ENCODE measurements at regions not wholly inside any gene's neighbourhood (a gene's known extent, or its start where the extent isn't known, plus 50 kb on each side); places are given as distances from the start of the nearest gene placed in this dataset.

DNA sequence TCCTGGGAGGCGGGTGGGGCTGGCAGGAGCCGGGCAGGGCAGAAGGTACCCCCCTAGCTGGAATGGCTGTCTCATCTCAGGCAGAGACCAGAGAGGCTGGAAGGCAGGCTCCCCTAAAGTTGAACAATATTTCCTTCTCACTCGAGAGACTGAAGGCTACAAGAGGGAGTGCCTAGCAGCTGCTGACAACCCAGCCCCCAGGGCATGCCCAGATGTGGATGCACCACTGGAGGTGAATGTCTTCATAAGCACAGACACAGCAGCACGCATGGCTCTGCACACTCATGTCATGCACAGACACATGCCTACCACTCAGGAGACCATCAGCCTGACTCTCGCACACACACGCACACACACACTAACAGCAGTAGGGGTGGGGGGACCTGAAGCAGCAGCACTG is 179.0 kb downstream of the CCT6B start:
- ATAC-seq (ENCODE audit: poor library complexity) (no peak), DNase-seq (no peak)
- intact Hi-C loops (cut with DNase I), result no loop called here

DNA sequence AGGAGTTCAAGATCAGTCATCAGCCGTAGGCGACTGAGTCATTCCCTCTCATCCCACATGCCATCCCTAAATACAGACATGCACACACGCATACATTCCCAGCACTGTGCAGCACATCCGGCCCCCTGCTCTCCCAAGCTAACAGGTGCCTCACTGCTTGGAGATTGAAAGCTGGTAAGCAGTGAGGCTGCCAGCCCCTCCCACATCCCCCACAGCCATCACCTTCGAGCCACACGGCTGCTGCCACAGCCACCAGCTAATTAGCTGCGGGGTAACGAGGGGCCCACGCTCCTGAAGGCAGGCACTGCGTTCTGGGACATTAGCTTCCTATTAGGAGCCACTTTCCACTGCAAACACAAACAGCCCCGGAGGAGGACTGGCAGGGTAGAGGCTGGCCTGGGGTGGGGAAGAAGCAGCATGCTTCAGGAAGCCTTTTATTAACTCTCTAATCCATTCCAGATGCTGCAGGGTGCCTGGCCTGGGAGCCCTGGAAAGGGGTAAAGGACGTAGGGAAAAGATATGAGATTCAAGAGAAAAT is 179.6 kb downstream of the CCT6B start:
- intact Hi-C loops (cut with DNase I), result no loop called here
- ATAC-seq (ENCODE audit: poor library complexity), result no peak
- DNase-seq, result no peak

DNA sequence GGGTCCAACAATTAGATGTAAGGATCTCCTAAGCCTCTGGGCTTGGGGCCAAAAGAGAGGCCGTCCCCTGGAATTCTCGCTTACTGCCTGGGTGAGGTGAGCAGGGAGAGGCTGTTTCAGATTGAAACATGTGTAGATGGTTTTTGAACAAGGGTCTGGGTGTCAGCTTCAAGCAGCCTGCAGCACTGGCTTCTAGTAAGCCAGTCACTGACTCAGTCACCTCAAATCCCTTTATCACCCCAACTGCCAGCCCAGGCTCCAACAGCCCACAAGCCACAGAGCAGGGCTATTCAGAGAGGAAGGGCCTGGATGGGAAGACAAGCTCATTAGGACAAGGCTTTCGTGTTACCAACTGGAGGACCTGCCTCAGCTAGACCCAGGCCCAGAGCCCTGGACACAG is 180.2 kb downstream of the CCT6B start:
- ATAC-seq (ENCODE audit: poor library complexity), result no peak
- intact Hi-C loops (cut with DNase I), result no loop called here
- no peak for DNase-seq

DNA sequence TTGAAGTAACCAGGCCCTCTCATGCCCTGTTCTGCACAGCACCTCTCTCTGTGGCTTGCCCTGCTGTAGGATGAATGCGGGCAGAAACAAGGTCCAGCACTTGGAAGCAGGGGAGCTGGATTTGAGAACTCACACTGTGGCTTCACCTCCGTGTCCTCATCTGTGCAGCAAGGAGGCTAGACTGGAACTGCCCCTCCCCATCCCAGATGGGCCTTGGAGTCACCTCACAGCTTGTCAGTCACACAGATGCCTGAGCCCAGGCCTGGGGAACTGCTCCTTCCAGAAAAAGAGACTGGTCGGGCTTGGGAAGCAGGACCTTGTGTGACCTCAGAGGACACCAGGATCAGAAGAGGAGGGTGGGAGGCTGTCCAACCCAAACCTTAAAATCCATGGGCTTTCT is 180.8 kb downstream of the CCT6B start:
- no peak for ATAC-seq (ENCODE audit: poor library complexity)
- intact Hi-C loops (cut with DNase I), result no loop called here
- no peak for DNase-seq

DNA sequence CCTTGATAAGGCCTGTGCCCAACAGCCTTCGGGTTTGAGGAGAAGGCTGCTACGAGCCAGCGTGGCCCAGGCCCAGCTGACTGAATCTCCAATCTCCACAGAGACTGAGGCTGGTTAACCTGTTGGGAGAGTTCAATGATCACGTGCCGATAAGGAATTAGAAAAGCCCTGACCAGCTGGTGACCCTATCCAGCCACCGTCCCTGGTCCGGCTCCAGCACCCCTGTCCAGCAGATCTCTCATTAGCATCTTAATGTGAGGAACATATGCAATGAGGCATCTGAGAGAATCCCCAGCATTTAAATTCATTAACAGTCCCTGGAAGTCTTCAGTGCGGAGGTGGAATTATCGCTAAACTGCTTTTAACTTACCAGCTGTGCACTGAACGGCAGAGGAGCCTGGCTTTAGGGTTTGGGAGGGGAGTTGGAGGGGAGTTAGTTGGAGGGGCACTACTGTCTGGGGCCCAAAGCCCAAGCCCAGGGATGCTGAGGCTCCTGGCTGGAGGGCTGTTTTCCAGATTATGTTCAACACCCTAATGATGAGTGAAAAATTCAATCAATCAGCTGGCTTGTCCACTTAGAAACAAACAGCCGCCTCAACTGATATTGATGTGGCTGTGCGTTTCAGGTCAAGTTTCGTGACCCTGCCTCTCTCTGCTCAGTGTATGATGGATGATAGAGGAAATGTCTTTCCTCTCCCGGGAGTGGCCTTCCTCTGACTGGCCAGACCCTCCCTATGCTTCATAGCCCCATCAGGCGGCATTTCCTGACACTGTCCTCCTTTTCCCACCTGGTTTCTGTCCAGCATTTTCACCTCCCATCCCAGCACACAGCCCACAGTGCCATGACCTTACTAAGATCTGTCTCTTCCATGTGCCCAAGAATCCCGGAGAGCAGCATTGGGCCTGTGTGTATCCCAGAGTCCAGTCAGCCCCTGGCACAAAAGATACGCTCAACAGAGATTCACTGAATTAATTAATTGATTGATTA is 184.5 kb downstream of the CCT6B start:
- DNase-seq, result no peak
- intact Hi-C loops (cut with DNase I), result no loop called here
- no peak for ATAC-seq (ENCODE audit: poor library complexity)

DNA sequence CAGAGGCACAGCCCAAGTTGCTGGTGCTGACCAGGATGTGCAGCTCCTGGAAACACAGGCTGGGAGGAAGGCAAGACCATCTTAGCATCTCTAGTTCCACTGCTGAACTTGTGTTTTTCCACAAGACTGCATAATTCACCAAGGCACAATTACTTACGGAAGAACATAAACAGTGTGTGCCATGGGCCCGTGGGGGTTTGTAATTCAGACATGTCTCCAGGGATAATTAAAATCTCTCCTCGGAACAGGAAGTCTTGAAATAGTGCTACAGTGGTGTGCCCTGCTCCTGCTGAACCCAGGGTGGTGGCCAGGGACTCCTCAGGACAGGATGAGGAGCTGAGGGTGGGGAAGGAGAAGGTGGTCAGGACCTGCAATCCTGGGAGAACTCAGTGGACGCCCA is 188.2 kb downstream of the CCT6B start:
- intact Hi-C loops (cut with DNase I), result no loop called here

DNA sequence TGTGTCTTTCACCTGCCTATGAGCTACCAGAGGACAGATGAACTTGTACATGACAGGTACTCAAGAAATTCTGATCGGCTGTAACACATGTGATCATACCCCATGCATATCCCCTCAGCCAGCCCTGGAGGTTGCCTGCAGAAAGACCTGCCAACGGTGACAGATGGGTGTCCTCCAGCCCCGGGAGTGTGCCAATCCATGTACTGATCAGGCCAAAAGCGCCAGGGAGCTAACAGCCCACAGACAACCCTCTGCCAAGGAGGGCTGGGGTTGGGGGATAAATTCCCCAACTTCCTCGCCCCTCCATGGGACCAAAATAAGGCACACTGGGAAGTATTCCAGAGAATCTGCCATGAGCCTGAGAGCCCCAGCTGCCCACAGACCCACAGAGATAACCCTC is 189.4 kb downstream of the CCT6B start:
- intact Hi-C loops (cut with DNase I), result no loop called here

More for the DNA sequence above, 188.2 kb downstream of the CCT6B start:
- DNase-seq, result no peak
- no peak for ATAC-seq (ENCODE audit: poor library complexity)

DNA sequence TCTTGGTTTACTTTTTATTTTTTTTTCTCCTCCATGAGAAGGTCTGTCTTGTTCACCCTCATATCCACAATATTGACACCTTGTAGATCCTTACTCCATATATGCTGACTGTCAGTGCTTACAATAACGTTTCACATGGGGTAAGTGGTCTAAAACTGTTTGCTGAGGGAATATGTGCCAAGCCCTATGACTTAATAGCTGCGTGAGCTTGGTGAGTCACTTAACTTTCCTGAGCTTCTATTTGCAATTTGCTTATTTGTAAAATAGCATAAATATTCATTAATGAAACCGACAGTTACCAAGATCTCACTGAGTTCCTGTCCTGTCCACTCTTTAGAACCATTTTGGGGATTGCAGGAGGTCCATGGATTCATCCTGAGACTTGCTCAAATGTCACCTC is 190.7 kb downstream of the CCT6B start:
- no peak for DNase-seq
- intact Hi-C loops (cut with DNase I), result no loop called here
- no peak for ATAC-seq (ENCODE audit: poor library complexity)

More for the DNA sequence above, 189.4 kb downstream of the CCT6B start:
- DNase-seq (no peak), ATAC-seq (ENCODE audit: poor library complexity) (no peak)

DNA sequence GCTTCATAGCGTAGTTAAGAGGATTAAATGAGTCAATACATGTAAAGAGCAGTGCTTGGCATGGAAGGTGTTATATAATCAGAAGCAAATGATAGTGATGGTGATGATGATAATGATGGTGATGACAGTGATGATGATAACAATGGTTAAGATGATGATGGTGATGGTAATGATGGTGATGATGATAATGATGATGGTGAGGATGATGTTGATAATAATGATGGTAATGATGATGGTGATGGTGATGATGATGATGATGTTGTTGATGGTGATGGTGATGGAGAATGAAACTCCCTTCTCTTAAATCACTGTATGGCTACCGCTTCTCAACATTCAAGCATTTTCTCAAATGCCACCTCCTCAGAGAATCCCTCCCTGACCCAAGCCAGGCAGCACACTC is 190.5 kb downstream of the TMEM132E start:
- DNase-seq, result no peak
- ATAC-seq (ENCODE audit: poor library complexity), result no peak
- intact Hi-C loops (cut with DNase I), result no loop called here

DNA sequence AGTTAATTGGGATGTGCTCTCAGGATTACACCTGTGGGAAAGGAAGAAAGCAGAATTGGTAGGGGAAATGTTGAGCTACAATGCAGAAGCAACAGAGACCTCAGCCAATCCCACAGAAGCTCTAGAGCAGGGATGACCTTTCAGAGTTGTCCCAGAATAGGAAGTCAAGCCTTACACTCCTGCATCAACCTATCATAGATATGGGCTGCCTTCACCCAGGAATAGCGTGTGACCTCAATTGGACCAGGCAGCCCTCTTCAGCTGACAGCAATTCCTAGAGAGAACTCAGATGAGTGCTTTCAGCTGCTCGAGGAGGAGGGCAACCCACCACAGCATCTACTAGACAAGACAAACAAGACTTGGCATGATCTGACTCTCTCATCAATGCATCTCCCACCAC is 189.7 kb downstream of the TMEM132E start:
- DNase-seq, result no peak
- peak; percentile 59 for ATAC-seq (ENCODE audit: poor library complexity)
- intact Hi-C loops (cut with DNase I), result no loop called here

DNA sequence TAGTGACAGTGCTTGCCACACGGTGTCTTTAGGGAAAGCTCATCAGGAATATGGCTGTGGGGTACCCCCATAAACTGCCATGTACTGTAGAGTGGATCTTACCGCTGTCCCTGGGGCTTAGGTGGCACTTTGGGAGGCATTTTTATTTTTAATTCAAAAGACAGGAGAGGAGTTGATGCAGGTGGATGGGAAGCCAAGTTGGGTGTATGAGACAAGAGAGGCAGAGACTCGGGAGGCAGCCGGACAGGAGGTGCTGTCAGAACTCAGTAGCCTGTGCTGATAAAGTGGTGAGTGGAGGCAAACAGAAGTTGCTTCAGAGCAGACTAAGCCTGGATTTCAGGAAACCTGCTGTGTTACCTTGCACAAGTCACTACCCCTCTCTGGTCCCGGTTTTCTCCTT is 185.9 kb downstream of the TMEM132E start:
- DNase-seq (no peak), ATAC-seq (ENCODE audit: poor library complexity) (no peak)
- intact Hi-C loops (cut with DNase I), result no loop called here

DNA sequence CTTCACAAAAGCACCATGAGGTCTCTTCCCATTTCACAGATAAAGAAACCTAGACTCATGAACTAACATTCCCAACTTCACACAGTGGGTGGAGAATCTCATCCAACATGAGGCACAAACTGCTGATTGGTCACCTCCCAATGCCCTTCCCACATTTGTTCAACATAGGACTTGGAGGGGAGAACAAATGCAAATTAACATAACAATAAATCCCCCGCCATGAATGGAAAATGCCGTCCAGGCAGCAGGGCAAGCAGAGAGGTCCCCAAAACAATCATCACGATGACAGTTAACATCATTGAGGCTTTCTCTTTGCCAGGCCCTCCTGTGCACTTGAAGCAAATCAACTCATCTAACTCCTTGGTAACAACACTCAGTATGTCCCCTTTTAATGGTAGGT is 185.3 kb downstream of the TMEM132E start:
- intact Hi-C loops (cut with DNase I), result no loop called here
- DNase-seq, result no peak
- ATAC-seq (ENCODE audit: poor library complexity), result no peak

DNA sequence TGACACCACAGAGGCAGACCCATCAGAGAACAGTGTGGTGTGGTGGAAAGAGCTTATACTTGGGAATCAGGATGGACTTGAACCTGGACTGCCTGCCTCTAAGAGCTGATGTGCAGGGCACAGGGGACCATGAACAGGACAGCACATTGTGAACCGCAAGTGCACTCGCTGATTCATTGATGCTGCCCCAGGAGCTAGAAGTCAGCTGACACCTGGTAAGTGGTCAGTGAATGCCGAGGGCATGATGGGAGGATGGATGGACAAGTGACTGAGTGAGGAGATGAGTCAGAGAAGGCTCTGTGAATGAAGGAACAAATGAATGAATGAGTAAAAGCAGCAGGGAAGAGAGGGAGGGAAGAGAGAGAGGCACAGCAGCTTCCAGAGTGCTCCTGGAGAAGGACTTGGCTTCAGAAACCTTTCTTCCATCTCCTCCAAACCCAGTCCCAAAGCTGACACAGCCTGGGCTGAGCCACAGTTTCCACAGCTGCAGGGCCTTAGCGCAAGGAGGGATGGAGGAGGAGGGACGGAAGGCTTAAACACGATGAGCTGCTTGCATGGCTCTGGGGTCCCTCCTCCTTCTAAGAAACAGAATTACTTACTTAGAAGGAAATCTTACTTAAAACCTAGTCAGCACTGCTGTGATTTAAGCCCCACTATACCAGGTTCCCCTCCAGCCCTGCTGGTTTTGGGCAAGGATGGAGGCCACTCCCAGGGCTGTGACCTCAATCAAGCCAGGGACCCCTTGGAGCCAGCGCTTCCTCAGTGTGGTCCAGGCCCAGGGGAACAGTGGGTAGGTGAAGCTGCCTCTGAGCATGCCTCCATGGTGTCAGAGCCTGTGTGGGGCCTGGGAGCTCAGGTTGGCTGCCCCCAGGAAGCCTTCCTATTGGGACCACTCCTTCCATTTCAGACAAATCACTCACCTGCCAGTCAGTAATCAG is 184.6 kb downstream of the TMEM132E start:
- DNase-seq, result no peak
- intact Hi-C loops (cut with DNase I), result no loop called here
- no peak for ATAC-seq (ENCODE audit: poor library complexity)

DNA sequence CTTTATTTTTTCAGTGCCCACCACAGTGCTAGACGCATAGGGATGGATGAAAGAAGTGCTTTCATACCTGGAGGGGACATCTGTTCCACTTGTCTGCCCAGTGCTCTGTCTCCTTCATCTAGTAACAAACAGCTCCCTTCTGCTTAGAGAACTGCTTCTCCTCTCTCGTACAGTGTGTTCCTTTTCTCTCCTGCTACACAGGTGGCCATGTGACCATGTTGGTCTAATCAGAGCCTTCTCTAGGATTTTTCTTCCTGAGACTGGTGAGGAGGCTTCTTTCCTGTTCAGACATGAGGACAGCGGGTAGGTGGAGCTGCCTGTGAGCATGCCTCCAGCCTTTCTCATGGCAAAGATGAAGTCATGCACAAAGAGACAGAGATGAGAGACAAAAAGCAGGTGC is 182.7 kb downstream of the TMEM132E start:
- ATAC-seq (ENCODE audit: poor library complexity), result no peak
- intact Hi-C loops (cut with DNase I), result no loop called here
- no peak for DNase-seq

DNA sequence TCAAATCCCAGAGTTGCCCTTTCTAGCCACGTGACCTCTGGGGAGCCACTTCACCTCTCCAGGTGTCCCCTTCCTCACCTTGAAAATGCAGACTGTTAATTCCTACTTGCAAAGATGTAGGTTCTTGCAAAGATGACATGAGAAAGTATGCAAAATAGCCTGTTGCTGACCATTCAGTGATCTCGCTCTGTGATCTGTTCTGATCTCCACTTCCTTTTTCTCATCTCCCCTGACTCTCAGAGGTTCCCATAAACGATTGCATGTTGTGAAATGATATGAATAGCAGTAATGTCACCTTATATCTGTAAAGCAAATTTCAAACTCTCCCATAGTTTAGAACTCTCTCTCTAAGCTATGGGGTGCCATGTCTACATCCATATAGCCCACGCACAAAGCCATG is 182.3 kb downstream of the TMEM132E start:
- ATAC-seq (ENCODE audit: poor library complexity) (no peak), DNase-seq (no peak)
- intact Hi-C loops (cut with DNase I), result no loop called here

DNA sequence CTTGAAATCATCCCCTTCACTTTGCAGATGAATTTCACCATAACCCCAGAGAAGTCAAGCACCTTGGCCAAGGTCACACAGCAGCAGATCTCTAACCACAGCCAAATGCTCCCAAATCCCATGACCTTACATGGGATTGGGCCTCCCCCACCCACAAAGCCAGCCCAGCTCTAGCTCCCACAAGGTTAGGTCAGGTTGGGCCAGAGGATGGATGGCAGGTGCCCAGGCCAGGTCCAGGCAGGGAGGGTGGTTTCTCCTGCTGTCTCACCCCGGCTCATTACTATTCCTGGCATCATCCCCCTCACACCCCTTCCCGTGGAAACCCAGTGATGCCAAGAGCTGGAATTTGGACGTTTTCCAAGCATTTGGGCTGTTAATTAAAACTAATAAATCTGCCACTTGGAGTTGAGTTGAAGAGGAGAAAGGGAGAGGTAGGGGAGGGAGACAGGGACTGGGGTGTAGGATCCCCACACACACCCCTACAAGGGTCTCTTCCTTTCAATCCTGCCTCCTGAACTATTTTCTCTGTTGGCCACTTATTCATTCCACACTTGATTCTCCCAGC is 181.6 kb downstream of the TMEM132E start:
- ATAC-seq (ENCODE audit: poor library complexity) (no peak), DNase-seq (no peak)

DNA sequence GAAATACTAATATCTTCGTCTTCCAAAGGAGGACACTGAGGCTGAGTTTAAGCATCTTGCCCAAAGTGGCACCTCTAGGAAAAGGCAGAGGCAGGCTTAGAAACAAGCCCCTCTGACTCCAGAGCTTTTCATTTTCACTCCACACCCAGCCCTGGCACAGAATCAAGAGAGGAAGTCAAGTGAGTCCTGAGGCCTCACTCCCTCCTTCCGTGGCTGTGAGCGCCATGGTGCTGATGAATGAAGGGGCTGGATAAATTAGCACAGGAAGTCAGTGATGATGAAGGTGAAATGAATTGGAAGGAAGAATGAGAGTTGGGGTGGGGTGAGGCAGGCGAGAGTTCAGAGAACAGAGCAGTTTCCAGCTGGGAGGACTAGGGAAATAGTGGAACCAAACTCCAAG is 179.3 kb downstream of the TMEM132E start:
- intact Hi-C loops (cut with DNase I), result no loop called here
- ATAC-seq (ENCODE audit: poor library complexity) (no peak), DNase-seq (no peak)

More for the DNA sequence above, 181.6 kb downstream of the TMEM132E start:
- intact Hi-C loops (cut with DNase I), result no loop called here

DNA sequence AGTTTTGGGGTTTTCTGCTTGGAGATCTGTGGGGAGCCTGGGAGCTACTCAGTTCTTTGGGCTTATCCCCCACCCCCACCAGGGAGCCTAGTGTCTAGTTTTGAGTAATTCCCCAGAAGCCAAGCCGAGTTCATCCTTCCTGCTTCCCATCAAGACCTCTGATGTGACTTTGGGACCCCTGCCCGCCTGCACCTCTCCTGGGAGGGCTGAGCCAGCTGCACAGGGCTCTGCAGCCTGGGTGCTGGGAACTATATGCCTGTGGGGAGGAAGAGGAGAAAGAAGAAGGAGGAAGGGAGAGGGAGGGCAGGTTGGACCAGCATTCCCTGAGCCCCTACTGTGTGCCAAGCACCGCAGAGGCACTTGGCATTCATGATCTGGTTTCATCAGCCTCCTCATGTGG is 178.9 kb downstream of the TMEM132E start:
- intact Hi-C loops (cut with DNase I), result no loop called here
- DNase-seq, result no peak

DNA sequence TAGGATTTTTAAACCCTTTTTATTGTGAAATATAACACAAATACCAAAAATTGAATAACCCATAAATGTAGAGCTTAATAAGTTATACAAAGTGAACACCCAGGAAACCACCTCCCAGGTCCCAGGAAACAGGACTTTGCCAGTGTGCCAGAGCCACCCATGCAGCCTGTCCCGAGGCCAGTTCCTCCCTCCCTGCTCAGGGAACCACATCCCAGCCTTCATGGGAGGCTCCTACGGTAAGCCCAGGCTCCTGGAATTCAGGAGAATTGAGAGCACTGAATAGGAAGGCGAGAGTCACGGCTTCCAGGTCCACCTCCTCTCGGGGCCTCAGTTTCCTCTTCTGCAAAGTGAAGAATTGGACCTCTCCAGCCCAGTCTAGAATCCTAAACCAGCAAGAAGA is 178.2 kb downstream of the TMEM132E start:
- intact Hi-C loops (cut with DNase I), result no loop called here
- no peak for ATAC-seq (ENCODE audit: poor library complexity)

More for the DNA sequence above, 178.9 kb downstream of the TMEM132E start:
- ATAC-seq (ENCODE audit: poor library complexity), result no peak

More for the DNA sequence above, 178.2 kb downstream of the TMEM132E start:
- DNase-seq, result no peak
